ENCODE measurements at regions not wholly inside any gene's neighbourhood (a gene's known extent, or its start where the extent isn't known, plus 50 kb on each side); places are given as distances from the start of the nearest gene placed in this dataset.

DNA sequence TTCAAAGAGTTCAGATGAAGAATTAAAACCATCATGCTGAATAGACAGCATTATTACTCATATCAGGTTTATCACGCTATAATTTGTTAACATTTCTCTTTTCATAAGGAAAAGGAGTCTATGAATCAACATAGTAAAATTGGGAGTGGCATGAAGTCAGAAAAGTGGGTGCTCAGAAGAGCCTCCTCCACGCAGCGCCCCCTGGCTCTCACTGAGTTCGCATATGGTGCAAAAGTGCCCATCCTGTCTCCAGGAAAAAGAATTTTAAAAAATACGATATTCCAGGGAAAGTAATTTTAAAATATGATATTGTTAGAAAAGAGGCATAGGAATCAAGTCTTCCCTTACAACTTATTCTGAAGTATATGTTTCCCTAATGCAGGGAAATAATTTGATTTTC, 176.3 kb upstream of the TCERG1L start:
- TF ChIP-seq POLR2A (IDR thresholded peaks at IDR 0.05) (no peak), EP300 (IDR thresholded peaks at IDR 0.05) (no peak)
- TF ChIP-seq, protein P1, sequence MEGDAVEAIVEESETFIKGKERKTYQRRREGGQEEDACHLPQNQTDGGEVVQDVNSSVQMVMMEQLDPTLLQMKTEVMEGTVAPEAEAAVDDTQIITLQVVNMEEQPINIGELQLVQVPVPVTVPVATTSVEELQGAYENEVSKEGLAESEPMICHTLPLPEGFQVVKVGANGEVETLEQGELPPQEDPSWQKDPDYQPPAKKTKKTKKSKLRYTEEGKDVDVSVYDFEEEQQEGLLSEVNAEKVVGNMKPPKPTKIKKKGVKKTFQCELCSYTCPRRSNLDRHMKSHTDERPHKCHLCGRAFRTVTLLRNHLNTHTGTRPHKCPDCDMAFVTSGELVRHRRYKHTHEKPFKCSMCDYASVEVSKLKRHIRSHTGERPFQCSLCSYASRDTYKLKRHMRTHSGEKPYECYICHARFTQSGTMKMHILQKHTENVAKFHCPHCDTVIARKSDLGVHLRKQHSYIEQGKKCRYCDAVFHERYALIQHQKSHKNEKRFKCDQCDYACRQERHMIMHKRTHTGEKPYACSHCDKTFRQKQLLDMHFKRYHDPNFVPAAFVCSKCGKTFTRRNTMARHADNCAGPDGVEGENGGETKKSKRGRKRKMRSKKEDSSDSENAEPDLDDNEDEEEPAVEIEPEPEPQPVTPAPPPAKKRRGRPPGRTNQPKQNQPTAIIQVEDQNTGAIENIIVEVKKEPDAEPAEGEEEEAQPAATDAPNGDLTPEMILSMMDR (IDR thresholded peaks at IDR 0.05): no peak
